Tibial artery (tissue), 4 donors: ENCODE measurements at regions not wholly inside any gene's neighbourhood (a gene's known extent, or its start where the extent isn't known, plus 50 kb on each side); places are given as distances from the start of the nearest gene placed in this dataset.
"Not testable (repeated sequence)": the region's sequence is repeated elsewhere in the genome, so short reads cannot be mapped to it uniquely, and the experiment has no call there.

Source experiments
- DNase-seq, 2 donors: peaks; one replicate each; pipeline ENCODE4 v3.0.0-alpha.2; 2019
- H3K27ac ChIP-seq, 2 donors: fragments of 200-600 bp; sonication (generic) in 1 of 2; 1 replicate in 1 of 2; 2 replicates in 1 of 2; pipeline ENCODE4 v1.5.1; 2018 to 2019; ENCODE audit warnings: mild to moderate bottlenecking in 1 of 2
- H3K27me3 ChIP-seq, 2 donors: fragments of 200-600 bp; sonication (generic) in 1 of 2; one replicate each; pipeline versions ENCODE4 v1.5.1 to v1.6.0; 2016 to 2019
- H3K36me3 ChIP-seq, 3 donors: fragments of 200-600 bp; sonication (generic) in 2 of 3; one replicate each; pipeline ENCODE4 v1.5.1; 2016 to 2019; ENCODE audit warnings: mild to moderate bottlenecking in 2 of 3
- H3K4me1 ChIP-seq, 4 donors: fragments of 200-600 bp; sonication (generic) in 2 of 4; 1 replicate in 3 of 4; 2 replicates in 1 of 4; pipeline ENCODE4 v1.5.1; 2016 to 2019
- H3K4me3 ChIP-seq, 2 donors: fragments of 200-600 bp; sonication (generic) in 1 of 2; 1 replicate in 1 of 2; 2 replicates in 1 of 2; pipeline ENCODE4 v1.5.1; 2018 to 2019; ENCODE audit warnings: mild to moderate bottlenecking in 2 of 2
- H3K9me3 ChIP-seq, 3 donors: fragments of 200-600 bp; sonication (generic) in 1 of 3; one replicate each; pipeline ENCODE4 v1.5.1; 2016 to 2019
- intact Hi-C: fragments of 100-400 bp; cut with DNase I; formaldehyde crosslinking; loops from one replicate; pipeline ENCODE4 v1.15.0; 2023; ENCODE audit warnings: low total_unique reads
- TF ChIP-seq, protein P1 (sequence below), 2 experiments: fragments of 200-600 bp in 1 of 2; fragments of 450-650 bp in 1 of 2; IDR thresholded peaks; one replicate each; pipeline ENCODE4 v1.5.1; 2017 to 2019; ENCODE audit warnings: antibody characterized with exemption in 2 of 2, mild to moderate bottlenecking in 1 of 2, moderate library complexity in 1 of 2

GRCh38 chr20:30816182-30816645 is 441.2 kb upstream of the DEFB115 start:
- DNase-seq, result no peak
- TF ChIP-seq, protein P1, sequence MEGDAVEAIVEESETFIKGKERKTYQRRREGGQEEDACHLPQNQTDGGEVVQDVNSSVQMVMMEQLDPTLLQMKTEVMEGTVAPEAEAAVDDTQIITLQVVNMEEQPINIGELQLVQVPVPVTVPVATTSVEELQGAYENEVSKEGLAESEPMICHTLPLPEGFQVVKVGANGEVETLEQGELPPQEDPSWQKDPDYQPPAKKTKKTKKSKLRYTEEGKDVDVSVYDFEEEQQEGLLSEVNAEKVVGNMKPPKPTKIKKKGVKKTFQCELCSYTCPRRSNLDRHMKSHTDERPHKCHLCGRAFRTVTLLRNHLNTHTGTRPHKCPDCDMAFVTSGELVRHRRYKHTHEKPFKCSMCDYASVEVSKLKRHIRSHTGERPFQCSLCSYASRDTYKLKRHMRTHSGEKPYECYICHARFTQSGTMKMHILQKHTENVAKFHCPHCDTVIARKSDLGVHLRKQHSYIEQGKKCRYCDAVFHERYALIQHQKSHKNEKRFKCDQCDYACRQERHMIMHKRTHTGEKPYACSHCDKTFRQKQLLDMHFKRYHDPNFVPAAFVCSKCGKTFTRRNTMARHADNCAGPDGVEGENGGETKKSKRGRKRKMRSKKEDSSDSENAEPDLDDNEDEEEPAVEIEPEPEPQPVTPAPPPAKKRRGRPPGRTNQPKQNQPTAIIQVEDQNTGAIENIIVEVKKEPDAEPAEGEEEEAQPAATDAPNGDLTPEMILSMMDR (IDR thresholded peaks at IDR 0.05), result no peak
- H3K36me3 ChIP-seq, result no peaks in the 10 kb centered on the region
- H3K9me3 ChIP-seq, result peaks cover 0 to 36% (median 15%) of the 10 kb centered on the region in 3 donors
- intact Hi-C loops, result no loop called here
- H3K27ac ChIP-seq, result no peak overlapping the region
- H3K4me1 ChIP-seq, result no peaks in the 10 kb centered on the region
- H3K27me3 ChIP-seq, result peaks cover 0 to 19% of the 10 kb centered on the region in 2 donors
- H3K4me3 ChIP-seq, result no peak overlapping the region

GRCh38 chr20:30821615-30822014 is 435.8 kb upstream of the DEFB115 start:
- H3K36me3 ChIP-seq, H3K27ac ChIP-seq, H3K27me3 ChIP-seq, DNase-seq, H3K4me3 ChIP-seq, H3K4me1 ChIP-seq, H3K9me3 ChIP-seq, intact Hi-C loops: not testable (repeated sequence)

DNA sequence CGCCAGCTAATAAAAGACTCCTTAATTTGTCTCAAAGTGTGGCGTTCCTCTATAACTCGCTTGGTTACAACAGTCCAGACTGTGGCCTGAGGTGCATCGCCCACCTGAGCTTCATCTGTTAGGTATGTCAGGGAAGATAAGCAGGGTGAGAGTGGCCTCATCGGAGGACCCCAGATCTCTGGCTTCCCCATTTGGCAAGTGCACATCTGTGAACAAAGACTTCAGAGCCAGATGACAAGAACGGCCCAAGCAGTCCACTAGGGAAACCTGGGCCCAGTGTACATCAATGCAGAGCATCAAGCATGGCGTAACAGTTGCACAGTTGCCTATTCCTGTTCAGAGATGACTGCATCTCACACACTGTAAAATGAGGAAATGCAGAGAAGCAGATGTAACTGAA is 432.8 kb upstream of the DEFB115 start:
- H3K4me1 ChIP-seq, intact Hi-C loops, H3K4me3 ChIP-seq, H3K9me3 ChIP-seq, H3K27ac ChIP-seq, DNase-seq, H3K36me3 ChIP-seq, H3K27me3 ChIP-seq: not testable (repeated sequence)

DNA sequence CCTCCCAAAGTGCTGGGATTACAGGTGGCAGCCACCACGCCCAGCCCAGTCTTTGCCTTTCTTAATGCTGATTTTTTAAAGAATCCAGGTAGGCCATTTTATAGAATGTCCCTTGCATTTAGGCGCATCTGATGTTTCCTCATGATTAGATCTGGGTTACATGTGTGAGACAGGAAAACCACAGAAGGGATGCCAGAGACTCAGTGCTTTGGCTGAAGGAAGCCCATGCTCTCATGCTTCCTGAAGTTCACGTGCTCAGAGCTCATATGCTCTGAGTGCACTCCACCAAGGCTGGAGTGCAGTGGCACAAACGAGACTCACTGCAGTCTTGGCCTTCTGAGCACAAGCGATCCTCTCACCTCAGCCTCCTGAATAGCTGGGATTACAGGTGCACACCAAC is 411.5 kb upstream of the DEFB115 start:
- H3K27me3 ChIP-seq, H3K4me3 ChIP-seq, H3K36me3 ChIP-seq, H3K9me3 ChIP-seq, H3K4me1 ChIP-seq, DNase-seq, H3K27ac ChIP-seq, intact Hi-C loops: not testable (repeated sequence)

DNA sequence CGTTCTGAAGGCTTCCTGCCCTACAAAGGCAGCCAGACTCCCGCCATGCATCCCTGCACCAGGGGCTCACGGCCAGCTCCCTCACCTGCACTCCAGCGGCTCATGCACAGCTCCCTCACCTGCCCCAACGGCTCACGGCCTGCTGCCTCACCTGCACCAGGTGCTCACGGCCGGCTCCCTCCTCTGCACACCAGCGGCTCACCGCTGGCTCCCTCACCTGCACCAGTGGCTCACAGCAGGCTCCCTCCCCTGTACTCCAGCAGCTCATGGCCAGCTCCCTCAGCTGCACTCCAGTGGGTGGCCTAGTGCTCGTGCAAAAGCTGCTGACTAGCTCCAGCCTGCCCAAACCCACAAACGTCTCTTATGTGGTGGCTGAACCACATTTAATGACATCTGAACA is 389.2 kb upstream of the DEFB115 start:
- H3K27ac ChIP-seq, H3K27me3 ChIP-seq, H3K4me1 ChIP-seq, DNase-seq, H3K9me3 ChIP-seq, H3K36me3 ChIP-seq, intact Hi-C loops, H3K4me3 ChIP-seq: not testable (repeated sequence)

GRCh38 chr20:30871127-30871526 is 386.3 kb upstream of the DEFB115 start:
- H3K4me1 ChIP-seq, H3K36me3 ChIP-seq, DNase-seq, intact Hi-C loops, H3K9me3 ChIP-seq, H3K27ac ChIP-seq, H3K4me3 ChIP-seq, H3K27me3 ChIP-seq: not testable (repeated sequence)

- H3K36me3 ChIP-seq, H3K9me3 ChIP-seq, H3K4me3 ChIP-seq, intact Hi-C loops, H3K4me1 ChIP-seq, H3K27ac ChIP-seq, DNase-seq, H3K27me3 ChIP-seq: not testable (repeated sequence)
These were observed 385.2 kb upstream of the DEFB115 start for GRCh38 chr20:30872252-30872651.

DNA sequence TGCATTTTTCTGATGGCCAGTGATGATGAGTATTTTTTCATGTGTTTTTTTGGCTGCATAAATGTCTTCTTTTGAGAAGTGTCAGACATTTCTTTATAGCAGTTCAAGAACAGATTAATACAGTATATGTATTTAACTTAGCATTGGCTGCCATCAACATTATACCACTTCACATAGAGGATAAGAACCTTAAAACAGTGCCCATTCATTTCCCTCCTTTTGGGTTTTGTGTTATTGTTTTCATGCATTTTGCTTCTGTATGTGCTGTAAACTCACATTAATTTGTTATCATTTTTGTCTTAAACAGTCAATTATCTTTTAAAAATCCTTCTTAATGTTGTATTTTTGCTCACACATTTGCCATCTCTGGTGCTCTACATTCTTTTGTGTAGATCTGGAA is 381.6 kb upstream of the DEFB115 start:
- DNase-seq, H3K4me1 ChIP-seq, H3K4me3 ChIP-seq, intact Hi-C loops, H3K36me3 ChIP-seq, H3K27me3 ChIP-seq, H3K27ac ChIP-seq, H3K9me3 ChIP-seq: not testable (repeated sequence)

GRCh38 chr20:30891400-30891799 is 366.1 kb upstream of the DEFB115 start:
- H3K27me3 ChIP-seq, result peaks cover 0 to 41% of the 10 kb centered on the region in 2 donors
- H3K4me3 ChIP-seq, H3K4me1 ChIP-seq, DNase-seq, H3K36me3 ChIP-seq, H3K27ac ChIP-seq, intact Hi-C loops, H3K9me3 ChIP-seq: not testable (repeated sequence)

- no peak overlapping the region for H3K27ac ChIP-seq
- H3K4me1 ChIP-seq, result no peaks in the 10 kb centered on the region
- TF ChIP-seq, protein P1 (IDR thresholded peaks at IDR 0.05), result no peak
- H3K4me3 ChIP-seq, result no peak overlapping the region
- intact Hi-C loops, result no loop called here
- H3K9me3 ChIP-seq, result peaks cover 0 to 8% (median 0%) of the 10 kb centered on the region in 3 donors
- no peaks in the 10 kb centered on the region for H3K36me3 ChIP-seq
- DNase-seq, result no peak
- peaks cover 0 to 41% of the 10 kb centered on the region in 2 donors for H3K27me3 ChIP-seq
These were observed 364.7 kb upstream of the DEFB115 start for GRCh38 chr20:30892541-30893345.

- not testable (repeated sequence) for DNase-seq
These were observed 363.8 kb upstream of the DEFB115 start for GRCh38 chr20:30893346-30894314.

More at GRCh38 chr20:30893346-30894314, 363.8 kb upstream of the DEFB115 start:
- H3K4me3 ChIP-seq, H3K9me3 ChIP-seq, H3K27ac ChIP-seq, intact Hi-C loops, H3K36me3 ChIP-seq, H3K4me1 ChIP-seq: not testable (repeated sequence)
- H3K27me3 ChIP-seq, result peaks cover 0 to 41% of the 10 kb centered on the region in 2 donors
